ENCODE measurements at regions not wholly inside any gene's neighbourhood (a gene's known extent, or its start where the extent isn't known, plus 50 kb on each side); places are given as distances from the start of the nearest gene placed in this dataset.
"Not testable (repeated sequence)": the region's sequence is repeated elsewhere in the genome, so short reads cannot be mapped to it uniquely, and the experiment has no call there.

DNA sequence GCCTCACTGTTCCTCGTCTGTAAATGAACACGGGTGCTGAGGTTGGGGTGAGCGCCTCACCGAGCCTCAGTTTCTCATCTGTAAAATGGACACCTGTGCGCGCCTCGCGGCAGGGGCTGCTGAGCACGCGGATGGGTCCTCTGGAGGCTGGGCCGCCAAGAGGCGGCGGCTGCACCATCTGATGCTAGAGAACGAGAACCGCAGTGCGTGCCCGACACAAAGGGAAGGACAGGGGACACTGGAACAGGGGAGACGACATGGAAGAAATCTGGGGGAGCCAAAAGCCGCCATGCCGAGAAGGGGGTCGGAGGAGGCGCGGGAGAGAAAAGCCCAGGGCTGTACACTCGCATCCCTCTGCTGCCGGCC lies 118.7 kb upstream of the ZNF516 start:
- DNase-seq (ENCODE audit: low spot score) (no peak), ATAC-seq (ENCODE audit: insufficient number of reproducible peaks, low FRiP score, low read depth) (no peak)
- TF ChIP-seq, protein P1, sequence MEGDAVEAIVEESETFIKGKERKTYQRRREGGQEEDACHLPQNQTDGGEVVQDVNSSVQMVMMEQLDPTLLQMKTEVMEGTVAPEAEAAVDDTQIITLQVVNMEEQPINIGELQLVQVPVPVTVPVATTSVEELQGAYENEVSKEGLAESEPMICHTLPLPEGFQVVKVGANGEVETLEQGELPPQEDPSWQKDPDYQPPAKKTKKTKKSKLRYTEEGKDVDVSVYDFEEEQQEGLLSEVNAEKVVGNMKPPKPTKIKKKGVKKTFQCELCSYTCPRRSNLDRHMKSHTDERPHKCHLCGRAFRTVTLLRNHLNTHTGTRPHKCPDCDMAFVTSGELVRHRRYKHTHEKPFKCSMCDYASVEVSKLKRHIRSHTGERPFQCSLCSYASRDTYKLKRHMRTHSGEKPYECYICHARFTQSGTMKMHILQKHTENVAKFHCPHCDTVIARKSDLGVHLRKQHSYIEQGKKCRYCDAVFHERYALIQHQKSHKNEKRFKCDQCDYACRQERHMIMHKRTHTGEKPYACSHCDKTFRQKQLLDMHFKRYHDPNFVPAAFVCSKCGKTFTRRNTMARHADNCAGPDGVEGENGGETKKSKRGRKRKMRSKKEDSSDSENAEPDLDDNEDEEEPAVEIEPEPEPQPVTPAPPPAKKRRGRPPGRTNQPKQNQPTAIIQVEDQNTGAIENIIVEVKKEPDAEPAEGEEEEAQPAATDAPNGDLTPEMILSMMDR (IDR thresholded peaks at IDR 0.05): no peak
- Histone ChIP-seq H3K27me3 (replicated peaks; ENCODE audit: insufficient read depth) (no peaks in the 10 kb centered on the region), H3K36me3 (no peaks in the 10 kb centered on the region), H3K27ac (no peak overlapping the region), H3K4me3 (no peak overlapping the region), H3K9me3 (no peaks in the 10 kb centered on the region), H3K4me1 (ENCODE audit: control insufficient read depth in 1 of 2, low read depth in 2 of 2) (peaks cover 0 to 12% of the 10 kb centered on the region in 2 donors)

DNA sequence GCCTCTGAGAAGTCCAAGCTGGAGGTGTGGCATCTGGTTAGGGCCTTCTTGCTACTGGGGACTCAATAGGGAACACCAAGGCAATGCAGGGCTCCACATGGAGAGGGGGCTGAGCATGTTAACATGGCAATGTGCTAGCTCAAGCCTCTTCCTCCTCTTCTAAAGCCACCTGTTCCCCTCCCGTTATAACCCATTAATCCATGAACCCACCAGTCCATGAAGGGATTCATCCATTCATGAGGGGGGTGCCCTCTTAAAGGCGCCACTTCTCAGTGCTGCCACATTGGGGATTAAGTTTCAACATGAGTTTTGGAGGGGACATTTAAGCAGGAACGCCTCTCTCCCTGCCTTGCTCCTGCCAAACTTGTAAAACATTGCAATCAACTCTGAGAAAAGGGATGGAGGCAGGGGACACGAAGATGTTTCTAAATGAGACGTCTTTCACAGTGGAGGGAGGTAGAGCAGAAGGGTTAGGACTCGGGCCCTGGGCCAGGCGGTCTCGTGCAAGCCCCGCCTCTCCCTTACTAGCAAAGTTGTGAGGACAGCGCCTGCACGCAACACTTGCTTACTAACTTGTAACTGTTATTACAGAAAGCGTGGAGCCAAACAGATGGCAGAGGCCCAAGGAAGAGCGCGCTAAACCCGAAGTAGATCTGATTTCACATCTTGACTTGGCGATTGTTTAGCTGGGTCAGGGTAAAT lies 118.2 kb upstream of the ZNF516 start:
- Histone ChIP-seq H3K36me3 (no peaks in the 10 kb centered on the region), H3K4me3 (no peak overlapping the region), H3K27ac (no peak overlapping the region), H3K27me3 (replicated peaks; ENCODE audit: insufficient read depth) (no peaks in the 10 kb centered on the region), H3K9me3 (no peaks in the 10 kb centered on the region), H3K4me1 (ENCODE audit: control insufficient read depth in 1 of 2, low read depth in 2 of 2) (peaks cover 0 to 11% of the 10 kb centered on the region in 2 donors)
- no peak for DNase-seq (ENCODE audit: low spot score)
- ATAC-seq (ENCODE audit: insufficient number of reproducible peaks, low FRiP score, low read depth): no peak
- TF ChIP-seq, protein P1 (IDR thresholded peaks at IDR 0.05): no peak

DNA sequence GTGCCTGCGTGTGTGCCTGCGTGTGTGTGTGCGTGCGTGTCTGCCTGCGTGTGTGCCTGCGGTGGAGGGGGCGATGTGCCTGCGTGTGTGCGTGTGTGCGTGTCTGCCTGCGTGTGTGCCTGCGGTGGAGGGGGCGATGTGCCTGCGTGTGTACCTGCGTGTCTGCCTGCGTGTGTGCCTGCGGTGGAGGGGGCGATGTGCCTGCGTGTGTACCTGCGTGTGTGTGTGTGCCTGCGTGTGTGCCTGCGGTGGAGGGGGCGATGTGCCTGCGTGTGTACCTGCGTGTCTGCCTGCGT lies 116.7 kb upstream of the ZNF516 start:
- not testable (repeated sequence) for DNase-seq (ENCODE audit: low spot score)

DNA sequence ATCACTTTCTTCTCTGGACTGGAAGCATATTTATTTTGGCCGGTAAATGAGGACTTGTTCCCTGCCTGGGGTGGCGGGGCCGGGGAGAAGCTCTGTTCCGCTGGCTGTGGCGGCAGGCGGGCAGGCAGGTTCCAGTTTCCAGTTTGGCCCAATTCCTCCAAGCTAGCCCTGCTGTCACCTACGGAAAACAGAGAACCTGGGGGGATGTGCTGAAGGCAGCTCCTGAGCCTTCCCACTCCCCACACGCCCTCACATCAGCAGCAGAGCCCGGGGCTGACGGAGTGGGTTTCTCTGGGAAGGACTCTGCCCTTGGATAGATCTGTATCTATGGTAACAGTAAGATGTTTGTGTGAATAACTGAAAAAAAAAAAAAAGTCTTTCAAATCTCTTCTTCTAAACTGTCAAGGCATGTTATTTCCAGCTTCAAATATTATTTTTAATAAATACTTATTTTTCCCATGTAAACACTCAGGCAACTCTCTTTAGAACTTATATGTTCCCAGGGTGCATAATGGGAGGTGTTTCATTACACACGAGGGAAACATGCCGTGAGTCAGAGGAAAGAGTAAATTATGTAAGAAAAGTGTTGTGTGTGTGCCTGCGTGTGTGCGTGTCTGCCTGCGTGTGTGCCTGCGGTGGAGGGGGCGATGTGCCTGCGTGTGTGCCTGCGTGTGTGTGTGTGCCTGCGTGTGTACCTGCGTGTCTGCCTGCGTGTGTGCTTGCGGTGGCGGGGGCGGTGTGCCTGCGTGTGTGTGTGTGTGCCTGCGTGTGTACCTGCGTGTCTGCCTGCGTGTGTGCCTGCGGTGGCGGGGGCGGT lies 116.1 kb upstream of the ZNF516 start:
- H3K27me3 ChIP-seq (replicated peaks; ENCODE audit: insufficient read depth): no peaks in the 10 kb centered on the region
- H3K9me3 ChIP-seq: no peaks in the 10 kb centered on the region
- H3K27ac ChIP-seq: no peak overlapping the region
- TF ChIP-seq, protein P1 (IDR thresholded peaks at IDR 0.05): no peak
- DNase-seq (ENCODE audit: low spot score) (no peak), ATAC-seq (ENCODE audit: insufficient number of reproducible peaks, low FRiP score, low read depth) (no peak)
- H3K4me3 ChIP-seq: peak overlapping the region; percentile 51
- no peaks in the 10 kb centered on the region for H3K36me3 ChIP-seq
- H3K4me1 ChIP-seq (ENCODE audit: control insufficient read depth in 1 of 2, low read depth in 2 of 2): peaks cover 0 to 11% of the 10 kb centered on the region in 2 donors

More for the DNA sequence above, 116.7 kb upstream of the ZNF516 start:
- not testable (repeated sequence) for H3K27ac ChIP-seq; H3K9me3 ChIP-seq; ATAC-seq (ENCODE audit: insufficient number of reproducible peaks, low FRiP score, low read depth); H3K27me3 ChIP-seq (replicated peaks; ENCODE audit: insufficient read depth); H3K4me3 ChIP-seq; H3K36me3 ChIP-seq
- peaks cover 0 to 11% of the 10 kb centered on the region in 2 donors for H3K4me1 ChIP-seq (ENCODE audit: control insufficient read depth in 1 of 2, low read depth in 2 of 2)

DNA sequence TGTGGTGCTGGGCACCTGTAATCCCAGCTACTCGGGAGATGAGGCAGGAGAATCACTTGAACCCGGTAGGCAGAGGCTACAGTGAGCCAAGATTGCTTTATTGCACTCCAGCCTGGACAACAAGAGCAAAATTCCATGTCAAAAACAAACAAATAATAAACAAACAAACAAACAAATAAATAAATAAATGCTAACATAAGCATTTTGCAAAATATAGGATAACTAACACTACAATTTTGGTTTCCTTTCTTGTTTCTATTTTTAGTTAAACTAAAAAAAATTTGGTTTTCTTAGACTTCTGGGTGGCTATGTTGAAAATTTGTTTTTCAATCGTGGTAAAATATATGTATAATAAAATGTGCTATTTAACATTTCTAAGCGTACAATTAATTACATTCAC lies 115.0 kb upstream of the ZNF516 start:
- ATAC-seq (ENCODE audit: insufficient number of reproducible peaks, low FRiP score, low read depth): no peak

More for the DNA sequence above, 115.0 kb upstream of the ZNF516 start:
- H3K27ac ChIP-seq: no peak overlapping the region
- peaks cover 0 to 11% of the 10 kb centered on the region in 2 donors for H3K4me1 ChIP-seq (ENCODE audit: control insufficient read depth in 1 of 2, low read depth in 2 of 2)
- TF ChIP-seq, protein P1 (IDR thresholded peaks at IDR 0.05): no peak
- no peaks in the 10 kb centered on the region for H3K9me3 ChIP-seq
- H3K27me3 ChIP-seq (replicated peaks; ENCODE audit: insufficient read depth): no peaks in the 10 kb centered on the region
- no peak for DNase-seq (ENCODE audit: low spot score)
- no peaks in the 10 kb centered on the region for H3K36me3 ChIP-seq
- no peak overlapping the region for H3K4me3 ChIP-seq

All from thoracic aorta (tissue), 2 donors.